NT2/D1 (cell line): ENCODE measurements at regions not wholly inside any gene's neighbourhood (a gene's known extent, or its start where the extent isn't known, plus 50 kb on each side); places are given as distances from the start of the nearest gene placed in this dataset.

ENCODE experiments used
- DNase-seq: peaks from one replicate; pipeline ENCODE4 v3.0.0-alpha.2; 2011; ENCODE audit warnings: low read depth, low spot score
- H3K27me3 ChIP-seq: 2 replicates; pipeline ENCODE4 v1.6.0; 2011; ENCODE audit warnings: mild to moderate bottlenecking; ENCODE audit not compliant: insufficient read length, insufficient read depth
- H3K36me3 ChIP-seq: 2 replicates; pipeline ENCODE4 v1.6.1; 2011; ENCODE audit warnings: mild to moderate bottlenecking, low read length, mixed read lengths; ENCODE audit not compliant: insufficient read depth, insufficient read length
- H3K4me1 ChIP-seq: 2 replicates; pipeline ENCODE4 v1.5.1; 2011; ENCODE audit not compliant: insufficient read depth, insufficient read length
- H3K4me3 ChIP-seq: 2 replicates; pipeline ENCODE4 v1.5.1; 2011; ENCODE audit warnings: low read depth; ENCODE audit not compliant: insufficient read length
- H3K9ac ChIP-seq: 2 replicates; pipeline ENCODE4 v1.6.0; 2011; ENCODE audit warnings: low read depth; ENCODE audit not compliant: insufficient read length
- H3K9me3 ChIP-seq: 2 replicates; pipeline ENCODE4 v1.5.1; 2011; ENCODE audit warnings: mild to moderate bottlenecking, low read length; ENCODE audit not compliant: insufficient read depth
- SUZ12 ChIP-seq: IDR thresholded peaks from 2 replicates; pipeline ENCODE4 v1.6.1; 2011; ENCODE audit not compliant: insufficient read length, insufficient read depth; ENCODE audit errors: extremely low read depth
- YY1 ChIP-seq: IDR thresholded peaks from 2 replicates; pipeline ENCODE4 v1.6.1; 2011; ENCODE audit not compliant: insufficient read length, insufficient read depth
- ZNF274 ChIP-seq: IDR thresholded peaks from 2 replicates; pipeline ENCODE4 v1.6.1; 2011; ENCODE audit warnings: mild to moderate bottlenecking, low read depth, low read length

- Histone ChIP-seq H3K36me3 (no peaks in the 10 kb centered on the region), H3K27me3 (peaks cover 44% of the 10 kb centered on the region), H3K4me3 (no peak overlapping the region), H3K4me1 (no peaks in the 10 kb centered on the region), H3K9ac (no peak overlapping the region), H3K9me3 (no peaks in the 10 kb centered on the region)
- DNase-seq: no peak
- TF ChIP-seq ZNF274: no peak
- TF ChIP-seq SUZ12: no peak
- no peak for TF ChIP-seq YY1
Measured at GRCh38 chr22:46065691-46066454, 84.5 kb upstream of the PPARA start.

DNA sequence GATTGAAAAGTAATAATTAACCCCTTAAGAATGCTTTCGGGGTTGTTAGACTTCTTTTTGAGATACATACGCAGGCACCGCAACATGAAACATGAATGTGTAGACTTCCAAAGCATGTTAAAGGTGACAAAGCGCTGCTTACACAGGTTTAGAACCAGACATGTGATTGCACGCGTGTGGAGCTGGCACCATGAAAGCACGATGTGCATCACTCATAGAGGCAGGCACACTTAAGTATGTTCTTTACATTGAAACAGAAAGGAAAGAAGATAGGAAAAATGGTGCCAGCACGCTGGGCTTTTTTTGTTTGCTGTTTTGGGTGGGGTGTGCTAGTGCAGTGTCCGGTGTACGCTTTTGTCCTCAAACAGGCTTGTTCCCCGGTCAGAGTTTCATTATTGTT is 83.6 kb upstream of the PPARA start:
- DNase-seq: no peak
- no peak overlapping the region for H3K4me3 ChIP-seq
- no peak overlapping the region for H3K9ac ChIP-seq
- H3K4me1 ChIP-seq: no peaks in the 10 kb centered on the region
- peaks cover 47% of the 10 kb centered on the region for H3K27me3 ChIP-seq
- TF ChIP-seq YY1: no peak
- no peak for TF ChIP-seq ZNF274
- TF ChIP-seq SUZ12: no peak
- H3K9me3 ChIP-seq: no peaks in the 10 kb centered on the region
- H3K36me3 ChIP-seq: no peaks in the 10 kb centered on the region

DNA sequence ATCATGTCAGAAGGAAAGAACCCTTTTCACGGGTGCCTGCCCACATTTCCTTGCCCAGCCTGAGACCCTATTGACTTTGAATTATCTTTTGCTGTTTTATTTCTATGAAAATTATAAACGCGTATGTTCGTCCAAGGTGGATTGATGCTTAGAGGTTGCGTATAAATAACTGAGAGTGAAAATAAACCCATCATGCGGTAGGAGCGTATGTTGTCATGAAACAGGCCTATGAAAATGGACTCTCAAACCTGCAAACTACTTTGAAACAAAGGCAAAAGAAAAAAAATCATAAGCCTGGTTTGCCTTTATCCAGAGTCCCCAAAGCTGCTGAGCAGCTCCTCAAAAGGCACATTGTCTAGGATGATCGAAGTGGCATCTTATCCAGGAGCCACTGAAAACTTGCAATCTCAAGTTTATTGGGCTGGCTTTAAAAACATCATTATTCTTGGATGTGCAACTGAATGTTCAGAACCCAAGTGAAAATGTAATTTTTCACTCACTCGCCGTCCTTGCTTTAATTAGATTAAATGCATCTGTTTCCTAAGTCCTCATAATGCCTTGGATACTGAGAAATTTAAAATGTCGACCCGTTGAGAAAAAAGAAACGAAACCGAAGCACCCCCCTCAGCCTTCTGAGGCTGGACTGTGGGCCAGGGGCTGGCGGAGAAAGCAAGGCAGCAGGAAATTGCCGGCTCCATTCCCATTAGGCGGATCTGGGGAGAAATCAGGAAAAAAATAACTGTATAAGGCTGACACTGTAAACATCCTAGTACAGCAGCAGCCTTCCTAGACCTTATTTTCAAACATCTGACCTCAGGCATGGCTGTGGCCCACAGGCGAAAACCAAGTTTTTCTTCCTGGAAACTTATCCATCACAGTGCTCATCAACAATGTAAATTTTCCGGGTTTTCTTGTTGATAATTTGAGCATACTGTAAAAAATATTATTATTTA is 82.9 kb upstream of the PPARA start:
- Histone ChIP-seq H3K9me3 (no peaks in the 10 kb centered on the region), H3K4me3 (no peak overlapping the region), H3K4me1 (no peaks in the 10 kb centered on the region), H3K9ac (no peak overlapping the region), H3K27me3 (peaks cover 54% of the 10 kb centered on the region), H3K36me3 (no peaks in the 10 kb centered on the region)
- DNase-seq: no peak
- TF ChIP-seq ZNF274 (no peak), SUZ12 (no peak), YY1 (no peak)

DNA sequence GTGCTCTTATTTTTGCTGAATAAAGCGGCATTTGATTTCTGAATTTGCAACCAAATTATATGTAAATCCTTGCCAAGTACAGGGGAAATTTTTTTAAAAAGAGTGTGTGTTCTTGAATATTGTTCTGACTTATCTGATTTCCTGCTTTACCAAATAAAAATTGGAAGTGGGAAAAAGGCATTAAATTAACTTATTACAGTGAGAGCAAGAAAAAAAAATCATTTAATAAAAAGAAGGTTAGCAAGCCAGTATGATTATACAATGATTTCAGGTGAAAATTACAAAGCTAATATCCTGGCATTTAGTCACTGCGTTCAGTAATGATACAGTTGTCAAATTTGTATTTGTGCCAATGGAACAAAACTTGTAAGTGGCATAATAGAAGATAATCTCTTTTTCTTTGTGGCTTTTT is 82.1 kb upstream of the PPARA start:
- Histone ChIP-seq H3K9ac (no peak overlapping the region), H3K4me3 (no peak overlapping the region), H3K36me3 (no peaks in the 10 kb centered on the region), H3K9me3 (no peaks in the 10 kb centered on the region), H3K27me3 (peaks cover 61% of the 10 kb centered on the region), H3K4me1 (no peaks in the 10 kb centered on the region)
- no peak for DNase-seq
- TF ChIP-seq YY1 (no peak), ZNF274 (no peak), SUZ12 (no peak)

GRCh38 chr22:46068593-46069491 is 81.5 kb upstream of the PPARA start:
- no peaks in the 10 kb centered on the region for H3K9me3 ChIP-seq
- peaks cover 68% of the 10 kb centered on the region for H3K27me3 ChIP-seq
- H3K4me1 ChIP-seq: no peaks in the 10 kb centered on the region
- TF ChIP-seq SUZ12 (no peak), YY1 (no peak), ZNF274 (no peak)
- DNase-seq: no peak
- H3K4me3 ChIP-seq: no peak overlapping the region
- H3K36me3 ChIP-seq: no peaks in the 10 kb centered on the region
- H3K9ac ChIP-seq: no peak overlapping the region

GRCh38 chr22:46069521-46070214 is 80.7 kb upstream of the PPARA start:
- TF ChIP-seq ZNF274: no peak
- TF ChIP-seq SUZ12: no peak
- no peak for TF ChIP-seq YY1
- Histone ChIP-seq H3K27me3 (peaks cover 74% of the 10 kb centered on the region), H3K4me1 (no peaks in the 10 kb centered on the region), H3K9me3 (no peaks in the 10 kb centered on the region), H3K4me3 (peak overlapping the region; percentile 51), H3K9ac (peak overlapping the region; percentile 67), H3K36me3 (no peaks in the 10 kb centered on the region)
- no peak for DNase-seq
